ENCODE measurements at regions not wholly inside any gene's neighbourhood (a gene's known extent, or its start where the extent isn't known, plus 50 kb on each side); places are given as distances from the start of the nearest gene placed in this dataset.

- no peak overlapping the region for H3K27ac Mint-ChIP-seq (ENCODE audit: unreplicated experiment)
- H3K4me3 Mint-ChIP-seq (ENCODE audit: unreplicated experiment): no peak overlapping the region
- no peaks in the 10 kb centered on the region for H3K36me3 Mint-ChIP-seq (ENCODE audit: low read depth)
- H3K27me3 Mint-ChIP-seq (ENCODE audit: low read depth): peaks cover 79% of the 10 kb centered on the region
- H3K4me1 Mint-ChIP-seq (ENCODE audit: low read depth): no peaks in the 10 kb centered on the region
- no peaks in the 10 kb centered on the region for H3K9me3 Mint-ChIP-seq (ENCODE audit: low read depth)
- peak; percentile 93 for TF ChIP-seq CTCF (IDR thresholded peaks at IDR 0.05)
- DNase-seq (ENCODE audit: low spot score): peak; percentile 84
Observed at GRCh38 chr11:119533921-119534736, 111.2 kb upstream of the THY1 start.

GRCh38 chr11:119533462-119533861 lies 110.5 kb upstream of the THY1 start:
- DNase-seq (ENCODE audit: low spot score): peak; percentile 65
- no peak overlapping the region for H3K27ac Mint-ChIP-seq (ENCODE audit: unreplicated experiment)
- no peaks in the 10 kb centered on the region for H3K4me1 Mint-ChIP-seq (ENCODE audit: low read depth)
- H3K4me3 Mint-ChIP-seq (ENCODE audit: unreplicated experiment): no peak overlapping the region
- H3K36me3 Mint-ChIP-seq (ENCODE audit: low read depth): no peaks in the 10 kb centered on the region
- TF ChIP-seq CTCF (IDR thresholded peaks at IDR 0.05): no peak
- H3K9me3 Mint-ChIP-seq (ENCODE audit: low read depth): no peaks in the 10 kb centered on the region
- H3K27me3 Mint-ChIP-seq (ENCODE audit: low read depth): peaks cover 81% of the 10 kb centered on the region

GRCh38 chr11:119532551-119532950 lies 109.6 kb upstream of the THY1 start:
- no peak for TF ChIP-seq CTCF (IDR thresholded peaks at IDR 0.05)
- no peak overlapping the region for H3K27ac Mint-ChIP-seq (ENCODE audit: unreplicated experiment)
- no peaks in the 10 kb centered on the region for H3K36me3 Mint-ChIP-seq (ENCODE audit: low read depth)
- peaks cover 78% of the 10 kb centered on the region for H3K27me3 Mint-ChIP-seq (ENCODE audit: low read depth)
- no peak for DNase-seq (ENCODE audit: low spot score)
- no peaks in the 10 kb centered on the region for H3K9me3 Mint-ChIP-seq (ENCODE audit: low read depth)
- H3K4me3 Mint-ChIP-seq (ENCODE audit: unreplicated experiment): no peak overlapping the region
- H3K4me1 Mint-ChIP-seq (ENCODE audit: low read depth): no peaks in the 10 kb centered on the region

DNA sequence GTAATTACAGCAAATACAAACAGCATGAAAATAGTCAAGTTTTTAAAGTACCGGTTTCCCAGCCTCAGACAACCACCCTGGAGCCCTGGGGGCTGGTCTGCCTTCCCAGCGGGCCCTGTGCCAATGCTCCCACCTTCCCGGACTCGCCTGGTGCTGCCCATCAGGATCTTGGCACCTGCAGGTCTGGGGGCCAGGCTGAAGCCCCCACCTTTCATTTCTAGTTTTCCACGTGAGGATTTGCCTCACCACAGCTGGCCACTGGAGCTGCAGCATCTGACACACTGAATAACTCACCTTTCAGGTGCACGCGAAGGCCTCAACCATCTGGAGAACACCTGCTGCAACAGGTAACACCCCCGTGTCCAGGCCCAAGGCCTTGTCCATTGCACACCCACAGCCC lies 108.7 kb upstream of the THY1 start:
- no peaks in the 10 kb centered on the region for H3K4me1 Mint-ChIP-seq (ENCODE audit: low read depth)
- no peak for TF ChIP-seq CTCF (IDR thresholded peaks at IDR 0.05)
- H3K27ac Mint-ChIP-seq (ENCODE audit: unreplicated experiment): no peak overlapping the region
- H3K36me3 Mint-ChIP-seq (ENCODE audit: low read depth): no peaks in the 10 kb centered on the region
- H3K9me3 Mint-ChIP-seq (ENCODE audit: low read depth): no peaks in the 10 kb centered on the region
- no peak overlapping the region for H3K4me3 Mint-ChIP-seq (ENCODE audit: unreplicated experiment)
- DNase-seq (ENCODE audit: low spot score): peak; percentile 48
- peaks cover 74% of the 10 kb centered on the region for H3K27me3 Mint-ChIP-seq (ENCODE audit: low read depth)

DNA sequence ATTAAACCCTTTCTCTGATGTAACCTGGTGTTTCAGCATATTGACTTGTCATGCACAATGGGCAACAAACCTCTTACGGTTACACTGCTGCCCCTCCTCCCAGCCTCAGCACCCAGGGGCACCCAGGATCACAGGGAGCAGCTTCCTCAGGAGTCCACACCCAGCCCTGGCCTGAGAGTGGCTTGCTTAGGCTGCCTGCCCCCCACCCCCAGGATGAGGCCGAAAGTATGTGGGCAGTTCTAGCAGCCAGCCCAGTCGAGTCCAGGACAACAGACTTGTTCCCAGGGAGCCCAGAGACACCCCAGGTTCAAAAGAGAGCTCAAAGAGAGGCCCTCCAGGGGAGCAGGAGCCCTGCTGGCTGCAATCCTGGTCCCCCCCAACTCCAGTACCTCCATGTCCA lies 108.1 kb upstream of the THY1 start:
- H3K27me3 Mint-ChIP-seq (ENCODE audit: low read depth): peaks cover 72% of the 10 kb centered on the region
- TF ChIP-seq CTCF (IDR thresholded peaks at IDR 0.05): no peak
- no peak overlapping the region for H3K27ac Mint-ChIP-seq (ENCODE audit: unreplicated experiment)
- no peaks in the 10 kb centered on the region for H3K9me3 Mint-ChIP-seq (ENCODE audit: low read depth)
- DNase-seq (ENCODE audit: low spot score): no peak
- no peak overlapping the region for H3K4me3 Mint-ChIP-seq (ENCODE audit: unreplicated experiment)
- H3K4me1 Mint-ChIP-seq (ENCODE audit: low read depth): no peaks in the 10 kb centered on the region
- no peaks in the 10 kb centered on the region for H3K36me3 Mint-ChIP-seq (ENCODE audit: low read depth)

Measured in chondrocyte (in vitro differentiated cells).